Body of pancreas (tissue), 4 donors: ENCODE measurements at regions not wholly inside any gene's neighbourhood (a gene's known extent, or its start where the extent isn't known, plus 50 kb on each side); places are given as distances from the start of the nearest gene placed in this dataset.

ENCODE experiments used
- ATAC-seq: fragments of 150-250 bp; one replicate; pipeline ENCODE4 v1.9.1; 2016
- DNase-seq, 4 donors: peaks; one replicate each; pipeline ENCODE4 v3.0.0-alpha.2; 2019
- H3K27ac ChIP-seq, 4 donors: fragments of 200-600 bp; sonication (generic); 1 replicate in 3 of 4; 2 replicates in 1 of 4; pipeline versions ENCODE4 v1.5.1 to v1.6.1; 2016 to 2019; ENCODE audit warnings: mild to moderate bottlenecking in 1 of 4, mixed read lengths in 1 of 4, moderate library complexity in 1 of 4
- H3K27me3 ChIP-seq, 2 donors: fragments of 200-600 bp; sonication (generic); one replicate each; pipeline ENCODE4 v1.6.0; 2016; ENCODE audit warnings: mild to moderate bottlenecking in 1 of 2
- H3K36me3 ChIP-seq, 2 donors: fragments of 200-600 bp; sonication (generic); replicated peaks in 1 of 2; 2 replicates each; pipeline ENCODE4 v1.5.1; 2016; ENCODE audit warnings: low read depth in 2 of 2; ENCODE audit not compliant: insufficient read depth in 1 of 2
- H3K4me1 ChIP-seq: fragments of 200-600 bp; sonication (generic); one replicate; pipeline ENCODE4 v1.6.0; 2016
- H3K4me3 ChIP-seq, 2 donors: fragments of 200-600 bp; sonication (generic); 1 replicate in 1 of 2; 2 replicates in 1 of 2; pipeline ENCODE4 v1.5.1; 2016 to 2019
- H3K9me3 ChIP-seq, 3 donors: fragments of 200-600 bp; sonication (generic); 1 replicate in 2 of 3; 2 replicates in 1 of 3; pipeline ENCODE4 v1.5.1; 2016
- POLR2A ChIP-seq, 3 donors: fragments of 450-650 bp; IDR thresholded peaks; one replicate each; pipeline ENCODE4 v1.6.1; 2016; ENCODE audit warnings: antibody characterized with exemption in 3 of 3, mild to moderate bottlenecking in 2 of 3
- WGBS, 2 donors: methylation state at CpG; one replicate each; pipeline ENCODE4 v1.1.5; 2017; 5-methylcytosine and 5-hydroxymethylcytosine counted together
- intact Hi-C: fragments of 100-400 bp; cut with DNase I; formaldehyde crosslinking; loops from one replicate; pipeline ENCODE4 v1.15.1; 2023
- TF ChIP-seq, protein P1 (sequence below), 7 experiments: fragments of 450-650 bp in 4 of 7; fragments of 200-600 bp in 3 of 7; sonication (generic) in 3 of 7; IDR thresholded peaks; one replicate each; pipeline ENCODE4 v1.5.1; 2016 to 2019; ENCODE audit warnings: antibody characterized with exemption in 7 of 7

DNA sequence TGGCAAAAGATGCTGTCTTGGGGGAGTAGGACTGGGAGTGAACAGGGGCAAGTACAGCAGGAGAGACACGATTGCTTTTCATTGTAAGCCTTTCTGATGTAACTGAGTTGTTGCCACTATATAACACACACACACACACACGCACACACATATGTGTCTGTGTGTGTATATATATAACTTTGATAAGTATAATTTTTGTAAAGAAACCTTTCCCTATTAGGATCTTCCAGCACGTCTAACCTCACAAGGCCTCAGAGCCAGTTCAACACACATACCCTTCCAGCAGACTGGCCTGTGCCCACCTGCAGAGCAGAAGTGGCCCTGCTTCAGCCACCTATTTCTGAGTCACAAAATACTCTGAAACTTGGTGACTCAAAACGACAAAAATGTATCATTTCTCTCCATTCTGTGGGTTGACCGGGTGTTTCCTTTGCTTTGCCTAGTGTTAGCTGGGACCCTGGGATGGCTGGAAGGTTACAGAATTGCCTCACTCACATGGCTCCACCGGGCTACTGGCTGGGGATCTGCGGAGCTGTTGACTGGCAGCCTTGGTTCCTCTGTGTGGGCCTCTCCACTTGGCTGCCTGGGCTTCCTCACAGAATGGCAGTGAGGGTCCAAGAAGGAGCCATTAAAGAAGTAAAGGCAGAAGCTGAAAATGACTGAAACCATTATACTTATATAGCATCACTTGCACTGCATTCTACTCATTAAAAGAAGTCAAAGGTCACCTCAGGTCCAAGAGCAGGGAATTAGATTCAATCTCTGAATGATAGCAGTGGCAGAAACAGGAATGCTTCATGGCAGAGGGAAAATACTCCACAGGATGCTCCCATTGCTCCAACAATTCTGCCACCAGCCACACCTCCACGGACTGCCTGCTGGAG is 126.4 kb downstream of the BANF2 start:
- intact Hi-C loops = no loop called here
- Histone ChIP-seq H3K9me3 (no peaks in the 10 kb centered on the region), H3K27ac (no peak overlapping the region), H3K36me3 (no peaks in the 10 kb centered on the region), H3K4me1 (peaks cover 24% of the 10 kb centered on the region), H3K4me3 (no peak overlapping the region), H3K27me3 (no peaks in the 10 kb centered on the region)
- WGBS, 2 donors = 91 to 94% methylated on average over 8 of the region's 8 CpGs
- TF ChIP-seq, protein P1, sequence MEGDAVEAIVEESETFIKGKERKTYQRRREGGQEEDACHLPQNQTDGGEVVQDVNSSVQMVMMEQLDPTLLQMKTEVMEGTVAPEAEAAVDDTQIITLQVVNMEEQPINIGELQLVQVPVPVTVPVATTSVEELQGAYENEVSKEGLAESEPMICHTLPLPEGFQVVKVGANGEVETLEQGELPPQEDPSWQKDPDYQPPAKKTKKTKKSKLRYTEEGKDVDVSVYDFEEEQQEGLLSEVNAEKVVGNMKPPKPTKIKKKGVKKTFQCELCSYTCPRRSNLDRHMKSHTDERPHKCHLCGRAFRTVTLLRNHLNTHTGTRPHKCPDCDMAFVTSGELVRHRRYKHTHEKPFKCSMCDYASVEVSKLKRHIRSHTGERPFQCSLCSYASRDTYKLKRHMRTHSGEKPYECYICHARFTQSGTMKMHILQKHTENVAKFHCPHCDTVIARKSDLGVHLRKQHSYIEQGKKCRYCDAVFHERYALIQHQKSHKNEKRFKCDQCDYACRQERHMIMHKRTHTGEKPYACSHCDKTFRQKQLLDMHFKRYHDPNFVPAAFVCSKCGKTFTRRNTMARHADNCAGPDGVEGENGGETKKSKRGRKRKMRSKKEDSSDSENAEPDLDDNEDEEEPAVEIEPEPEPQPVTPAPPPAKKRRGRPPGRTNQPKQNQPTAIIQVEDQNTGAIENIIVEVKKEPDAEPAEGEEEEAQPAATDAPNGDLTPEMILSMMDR (IDR thresholded peaks at IDR 0.05) = no peak
- TF ChIP-seq POLR2A (IDR thresholded peaks at IDR 0.05) = no peak
- no peak for ATAC-seq
- DNase-seq = no peak

- no peaks in the 10 kb centered on the region for H3K36me3 ChIP-seq
- no peaks in the 10 kb centered on the region for H3K9me3 ChIP-seq
- WGBS, 2 donors = 66 to 72% methylated on average over 14 to 15 of the region's 15 CpGs
- ATAC-seq (no peak), DNase-seq (no peak)
- H3K27me3 ChIP-seq = no peaks in the 10 kb centered on the region
- intact Hi-C loops = no loop called here
- no peak overlapping the region for H3K27ac ChIP-seq
- peaks cover 24% of the 10 kb centered on the region for H3K4me1 ChIP-seq
- H3K4me3 ChIP-seq = no peak overlapping the region
- no peak for TF ChIP-seq POLR2A (IDR thresholded peaks at IDR 0.05)
- TF ChIP-seq, protein P1 (IDR thresholded peaks at IDR 0.05) = no peak
Measured at GRCh38 chr20:17825252-17825959, 125.6 kb downstream of the BANF2 start.

- H3K9me3 ChIP-seq = no peaks in the 10 kb centered on the region
- intact Hi-C loops = no loop called here
- DNase-seq (no peak), ATAC-seq (no peak)
- H3K27me3 ChIP-seq = no peaks in the 10 kb centered on the region
- 84 to 89% methylated on average over 7 of the region's 7 CpGs for WGBS, 2 donors
- TF ChIP-seq, protein P1 (IDR thresholded peaks at IDR 0.05) = no peak
- TF ChIP-seq POLR2A (IDR thresholded peaks at IDR 0.05) = no peak
- H3K4me3 ChIP-seq = no peak overlapping the region
- no peaks in the 10 kb centered on the region for H3K36me3 ChIP-seq
- no peak overlapping the region for H3K27ac ChIP-seq
- H3K4me1 ChIP-seq = peaks cover 24% of the 10 kb centered on the region
Measured at GRCh38 chr20:17824676-17825251, 125.0 kb downstream of the BANF2 start.

DNA sequence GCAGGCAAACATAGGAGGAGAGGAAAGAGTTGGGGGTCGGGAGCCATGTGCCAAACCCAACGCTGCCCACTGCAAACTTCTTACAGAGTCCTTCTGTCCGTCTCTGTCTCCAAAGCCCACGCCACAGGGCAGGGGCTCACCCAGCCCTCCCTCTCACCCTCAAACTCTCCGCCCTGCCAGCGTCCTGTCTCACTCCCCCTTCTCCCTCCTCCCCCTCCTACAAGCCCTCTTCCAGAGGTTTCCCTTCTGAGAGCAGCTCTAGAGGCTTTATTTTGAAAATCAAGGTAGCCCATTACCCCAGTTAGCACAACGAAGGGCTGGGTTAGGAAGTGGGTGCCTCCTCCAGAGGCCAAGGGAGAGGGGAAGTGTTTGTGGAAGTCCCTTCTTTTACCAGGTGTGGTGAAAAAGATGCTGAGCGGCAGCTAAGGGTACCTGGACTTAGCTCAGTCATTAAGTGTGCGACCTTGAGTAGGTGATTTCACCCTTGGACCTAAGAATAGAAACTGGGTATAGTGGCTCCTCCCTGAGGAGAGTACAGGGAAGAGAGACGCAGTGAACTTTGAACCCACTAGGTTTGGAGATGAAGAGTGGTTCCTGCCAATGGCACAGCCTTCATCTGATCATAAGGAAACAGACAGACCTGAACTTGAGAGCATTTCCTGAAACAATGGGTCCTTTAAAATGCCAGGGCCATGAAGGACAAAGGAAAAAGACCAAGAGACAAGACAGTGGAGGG is 123.8 kb downstream of the BANF2 start:
- TF ChIP-seq, protein P1 (IDR thresholded peaks at IDR 0.05) = peak in 5 of 7 experiments; percentile 11 to 49 (median 35)
- TF ChIP-seq POLR2A (IDR thresholded peaks at IDR 0.05) = no peak
- peak; percentile 72 for ATAC-seq
- intact Hi-C loops = no loop called here
- Histone ChIP-seq H3K27ac (peak overlapping the region; percentile 62 to 83 (median 78)), H3K4me3 (no peak overlapping the region), H3K36me3 (no peaks in the 10 kb centered on the region), H3K4me1 (peaks cover 24% of the 10 kb centered on the region), H3K27me3 (no peaks in the 10 kb centered on the region), H3K9me3 (no peaks in the 10 kb centered on the region)
- 35 to 59% methylated on average over 10 of the region's 10 CpGs for WGBS, 2 donors
- DNase-seq = peak in 3 of 4 donors; percentile 37 to 67 (median 41)
